ENCODE measurements at regions not wholly inside any gene's neighbourhood (a gene's known extent, or its start where the extent isn't known, plus 50 kb on each side); places are given as distances from the start of the nearest gene placed in this dataset.
"Not testable (repeated sequence)": the region's sequence is repeated elsewhere in the genome, so short reads cannot be mapped to it uniquely, and the experiment has no call there.

GRCh38 chrX:78603908-78604307 is 55.2 kb downstream of the RTL3 start:
- intact Hi-C loops (cut with DNase I) = no loop called here

DNA sequence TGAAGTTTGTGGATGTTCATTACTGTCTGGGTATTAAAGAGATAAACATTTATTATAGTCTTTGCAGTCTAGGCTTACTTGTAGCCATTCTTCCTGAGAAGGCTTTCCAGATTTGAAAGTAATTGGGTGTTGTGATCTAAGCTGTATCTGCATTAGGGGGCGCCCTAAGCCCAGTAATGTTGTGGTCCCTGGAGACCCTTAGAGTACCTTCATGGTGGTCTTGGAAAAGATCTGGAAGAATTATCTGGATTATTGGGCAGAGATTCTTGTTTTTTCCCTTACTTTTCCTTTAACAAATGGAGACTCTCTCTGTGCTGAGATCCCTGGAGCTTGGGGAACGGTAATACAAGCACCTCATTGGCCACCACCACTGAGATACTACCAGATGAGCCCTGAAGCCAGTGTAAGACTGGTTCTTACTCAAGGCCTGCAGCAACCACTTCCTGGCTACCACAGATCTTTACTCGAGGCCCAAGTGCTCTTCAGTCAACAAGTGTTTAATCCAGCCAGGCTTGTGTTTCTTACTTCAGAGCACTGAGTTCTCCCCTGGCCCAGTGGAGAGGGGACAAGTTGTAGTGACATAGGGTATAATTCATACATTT is 63.1 kb downstream of the RTL3 start:
- intact Hi-C loops (cut with DNase I) = no loop called here
- DNase-seq (ENCODE audit: low spot score) = no peak

More at GRCh38 chrX:78603908-78604307, 55.2 kb downstream of the RTL3 start:
- no peak for DNase-seq (ENCODE audit: low spot score)

DNA sequence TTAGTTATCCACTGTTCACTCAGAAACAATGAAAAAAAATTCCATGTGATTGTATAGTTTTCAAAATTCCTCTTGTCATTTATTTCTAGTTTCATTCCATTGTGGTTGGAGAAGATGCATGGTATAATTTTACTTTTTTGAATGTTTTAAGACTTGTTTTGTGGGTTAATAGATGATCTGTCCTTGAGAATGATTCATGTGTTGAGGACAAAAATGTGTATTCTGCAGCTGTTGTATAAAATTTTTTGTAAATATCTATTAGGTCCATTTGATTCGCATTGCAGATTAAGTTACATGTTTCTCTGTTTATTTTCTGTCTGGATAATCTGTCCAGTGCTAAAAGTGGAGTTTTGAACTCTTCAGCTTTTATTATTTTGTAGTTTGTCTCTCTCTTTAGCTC is 65.4 kb downstream of the RTL3 start:
- DNase-seq (ENCODE audit: low spot score) = no peak
- intact Hi-C loops (cut with DNase I) = no loop called here

DNA sequence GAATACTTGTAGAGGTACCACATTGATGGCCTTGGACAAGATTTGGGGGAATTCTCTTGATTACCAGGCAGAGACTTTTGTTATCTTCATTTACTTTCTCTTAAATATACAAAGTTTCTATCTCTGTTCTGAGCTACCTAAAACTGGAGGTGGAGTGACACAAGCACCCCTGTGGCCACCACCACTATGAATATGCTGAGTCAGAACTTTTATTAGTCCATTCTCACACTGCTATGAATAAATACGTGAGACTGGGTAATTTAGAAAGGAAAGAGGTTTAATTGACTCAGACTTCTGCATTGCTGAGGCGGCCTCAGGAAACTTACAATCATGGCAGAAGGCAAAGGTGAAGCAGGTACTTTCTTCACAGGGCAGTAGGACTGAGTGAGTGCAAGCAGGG is 67.1 kb downstream of the RTL3 start:
- DNase-seq (ENCODE audit: low spot score) = no peak
- intact Hi-C loops (cut with DNase I) = no loop called here

DNA sequence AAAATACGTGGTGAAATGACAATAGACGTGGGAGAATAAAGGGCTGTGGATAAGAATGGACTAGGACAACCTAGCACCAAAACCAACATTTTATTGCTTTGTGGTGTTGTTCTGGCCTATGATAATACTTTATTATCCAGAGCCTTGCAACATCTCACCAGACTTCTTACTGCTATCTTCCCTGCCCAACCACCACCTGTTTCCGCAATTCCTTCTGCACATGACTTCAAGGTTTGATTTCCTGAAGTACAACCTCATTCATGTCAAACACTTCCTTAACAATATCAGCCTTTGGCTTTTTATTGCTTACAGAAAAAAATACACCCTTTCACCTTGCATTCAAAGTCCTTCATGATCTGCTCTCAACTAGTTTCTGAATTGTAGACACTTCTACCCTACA is 84.8 kb downstream of the RTL3 start:
- intact Hi-C loops (cut with DNase I) = no loop called here
- DNase-seq (ENCODE audit: low spot score) = no peak

DNA sequence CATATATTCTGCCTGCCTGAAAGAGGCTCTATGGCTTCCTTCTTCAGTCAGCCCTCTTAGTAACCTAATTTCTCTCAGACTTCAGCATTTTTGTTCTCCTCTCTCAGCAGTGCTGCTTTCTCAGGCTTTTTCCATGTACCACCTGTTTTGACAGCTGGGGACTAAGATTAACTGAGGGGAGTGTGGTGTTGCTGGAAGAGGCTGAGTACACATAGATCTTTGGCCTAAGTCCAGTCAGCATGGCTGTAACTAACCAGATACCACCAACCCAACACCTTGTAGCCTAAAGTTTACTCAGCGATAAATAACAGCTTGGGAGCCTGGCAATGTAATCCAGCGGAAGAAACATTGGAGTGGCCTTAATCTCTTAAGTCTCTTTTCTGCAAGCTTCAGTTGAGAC is 85.5 kb downstream of the RTL3 start:
- intact Hi-C loops (cut with DNase I) = no loop called here

DNA sequence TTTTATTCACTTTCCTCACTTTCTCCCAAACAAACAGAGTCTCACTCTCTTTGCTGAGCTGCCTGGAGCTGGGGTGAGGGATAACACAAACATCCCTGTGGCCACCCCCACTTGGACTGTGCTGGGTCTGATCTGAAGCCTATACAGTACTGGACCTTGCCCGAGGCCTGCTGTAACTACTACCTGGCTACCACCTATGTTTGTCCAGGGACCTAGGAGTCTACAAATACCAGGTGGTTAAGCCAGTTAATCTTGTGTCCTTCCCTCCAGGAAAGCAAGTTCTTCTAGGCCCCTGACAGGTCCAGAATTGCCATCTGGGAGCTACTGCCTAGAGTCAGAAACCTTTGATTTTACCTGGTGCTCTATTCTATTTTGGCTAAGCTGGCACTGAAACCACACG is 87.3 kb downstream of the RTL3 start:
- intact Hi-C loops (cut with DNase I) = no loop called here
- DNase-seq (ENCODE audit: low spot score) = no peak

More for the DNA sequence above, 85.5 kb downstream of the RTL3 start:
- no peak for DNase-seq (ENCODE audit: low spot score)

GRCh38 chrX:78555401-78555980 is 103.6 kb downstream of the RTL3 start:
- intact Hi-C loops (cut with DNase I) = no loop called here
- DNase-seq (ENCODE audit: low spot score) = no peak

DNA sequence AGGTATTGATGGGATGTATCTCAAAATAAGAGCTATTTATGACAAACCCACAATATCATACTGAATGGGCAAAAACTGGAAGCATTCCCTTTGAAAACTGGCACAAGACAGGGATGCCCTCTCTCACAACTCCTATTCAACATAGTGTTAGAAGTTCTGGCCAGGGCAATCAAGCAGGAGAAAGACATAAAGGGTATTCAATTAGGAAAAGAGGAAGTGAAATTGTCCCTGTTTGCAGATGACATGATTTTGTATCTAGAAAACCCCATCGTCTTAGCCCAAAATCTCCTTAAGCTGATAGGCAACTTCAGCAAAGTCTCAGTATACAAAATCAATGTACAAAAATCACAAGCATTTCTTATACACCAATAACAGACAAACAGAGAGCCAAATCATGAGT is 106.5 kb downstream of the RTL3 start:
- DNase-seq (ENCODE audit: low spot score); intact Hi-C loops (cut with DNase I): not testable (repeated sequence)

DNA sequence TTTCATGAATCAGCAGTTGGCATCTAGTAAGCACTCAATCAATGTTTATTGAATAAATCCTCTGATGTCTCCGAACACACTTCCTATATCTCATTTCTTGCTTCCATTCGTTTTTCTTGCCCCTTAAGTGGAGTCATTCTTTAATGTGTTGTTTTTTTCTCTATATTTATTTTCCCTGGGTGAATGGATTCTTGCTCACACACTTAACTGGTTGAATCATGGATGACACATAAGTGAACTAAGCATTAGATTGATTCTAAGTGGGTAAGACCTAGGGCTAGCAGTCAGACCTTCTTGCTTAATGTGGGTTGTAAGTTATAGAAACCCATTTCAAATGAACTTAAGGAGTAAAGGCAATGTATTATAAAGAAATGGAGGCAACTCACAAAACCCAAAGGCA is 111.1 kb downstream of the RTL3 start:
- no peak for DNase-seq (ENCODE audit: low spot score)
- intact Hi-C loops (cut with DNase I) = no loop called here

DNA sequence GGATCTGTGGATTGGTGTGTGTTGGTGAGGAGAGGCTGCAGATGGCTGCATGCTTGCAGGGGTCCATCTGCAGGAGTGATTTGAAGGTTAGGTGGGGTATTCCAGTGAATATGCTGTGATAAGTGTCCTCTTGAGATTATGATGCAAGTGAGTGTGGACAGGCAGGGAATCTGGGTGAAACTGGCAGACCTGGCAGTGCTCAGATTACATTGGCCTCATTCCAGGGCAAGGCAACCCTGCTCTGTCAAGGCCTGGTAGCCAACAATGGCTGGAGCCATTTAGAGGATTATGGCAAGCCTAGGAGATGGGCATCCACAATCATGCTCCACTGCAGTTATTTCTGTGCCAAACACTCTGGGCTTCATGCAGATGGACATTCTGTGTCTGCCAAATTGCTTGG is 113.9 kb downstream of the RTL3 start:
- no peak for DNase-seq (ENCODE audit: low spot score)
- intact Hi-C loops (cut with DNase I) = no loop called here

DNA sequence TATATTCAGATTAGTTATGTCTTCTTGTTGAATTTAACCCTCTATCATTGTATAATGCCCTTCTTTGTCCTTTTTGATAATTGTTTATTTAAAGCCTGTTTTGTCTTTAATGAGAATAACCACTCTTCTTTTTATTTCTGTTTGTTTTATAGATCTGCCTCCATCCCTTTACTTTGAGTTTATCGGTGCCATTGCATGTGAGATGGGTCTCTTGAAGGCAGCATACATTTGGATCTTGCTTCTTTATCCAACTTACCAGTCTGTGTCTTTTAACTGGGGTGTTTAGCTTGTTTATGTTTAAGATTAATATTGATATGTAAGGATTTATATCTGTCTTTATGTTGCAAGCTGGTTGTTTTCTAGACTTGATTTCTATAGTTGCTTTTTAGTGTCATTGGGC is 115.8 kb downstream of the RTL3 start:
- intact Hi-C loops (cut with DNase I) = loop anchor here in 1 of 2 donors (5.0 kb wide), 1 partner anchor 951 kb away; no protein-coding TSS in a partner anchor
- DNase-seq (ENCODE audit: low spot score) = no peak

GRCh38 chrX:78540171-78540570 is 119.0 kb downstream of the RTL3 start:
- intact Hi-C loops (cut with DNase I) = loop anchor here in 1 of 2 donors (5.0 kb wide), 1 partner anchor 948 kb away; no protein-coding TSS in a partner anchor

DNA sequence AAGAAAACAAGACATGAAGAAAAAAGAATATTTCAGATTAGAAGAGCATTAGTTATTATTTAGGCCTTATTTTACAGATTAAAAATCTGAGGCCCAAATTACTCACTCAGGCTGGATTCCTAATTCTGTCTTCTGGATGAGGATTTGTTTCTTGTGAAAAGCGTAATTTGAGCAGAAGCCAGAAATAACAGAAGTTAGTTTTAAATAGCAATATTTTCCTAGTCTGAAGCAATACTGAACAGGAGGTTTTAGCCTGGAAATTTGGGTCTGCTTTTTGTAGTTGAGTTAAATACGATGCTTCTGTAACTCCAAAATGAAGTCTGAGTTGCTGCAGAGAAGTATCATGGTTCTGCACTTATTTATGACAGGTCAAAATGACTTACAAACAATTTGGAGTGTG is 124.9 kb downstream of the RTL3 start:
- intact Hi-C loops (cut with DNase I) = no loop called here
- no peak for DNase-seq (ENCODE audit: low spot score)

More at GRCh38 chrX:78540171-78540570, 119.0 kb downstream of the RTL3 start:
- no peak for DNase-seq (ENCODE audit: low spot score)

- no peak for DNase-seq (ENCODE audit: low spot score)
- intact Hi-C loops (cut with DNase I) = no loop called here
These were observed 126.8 kb downstream of the RTL3 start for GRCh38 chrX:78532363-78532762.

- intact Hi-C loops (cut with DNase I) = no loop called here
- no peak for DNase-seq (ENCODE audit: low spot score)
These were observed 131.3 kb downstream of the RTL3 start for GRCh38 chrX:78527818-78528217.

GRCh38 chrX:78527263-78527662 is 131.9 kb downstream of the RTL3 start:
- intact Hi-C loops (cut with DNase I) = no loop called here
- DNase-seq (ENCODE audit: low spot score) = no peak

GRCh38 chrX:78522601-78523000 is 136.5 kb downstream of the RTL3 start:
- DNase-seq (ENCODE audit: low spot score) = no peak
- intact Hi-C loops (cut with DNase I) = no loop called here

GRCh38 chrX:78517124-78517523 is 142.0 kb downstream of the RTL3 start:
- intact Hi-C loops (cut with DNase I) = no loop called here
- DNase-seq (ENCODE audit: low spot score) = no peak

GRCh38 chrX:78514852-78515251 is 144.3 kb downstream of the RTL3 start:
- no peak for DNase-seq (ENCODE audit: low spot score)
- intact Hi-C loops (cut with DNase I) = no loop called here

- intact Hi-C loops (cut with DNase I) = no loop called here
- DNase-seq (ENCODE audit: low spot score) = no peak
These were observed 145.0 kb downstream of the RTL3 start for GRCh38 chrX:78513971-78514738.
